ENCODE measurements at regions not wholly inside any gene's neighbourhood (a gene's known extent, or its start where the extent isn't known, plus 50 kb on each side); places are given as distances from the start of the nearest gene placed in this dataset.

- DNase-seq (ENCODE audit: low spot score) = peak; percentile 2
- in situ Hi-C loops (cut with HindIII; ENCODE audit: low sequenced_read_pairs) = no loop called here
Measured at GRCh38 chr1:214912127-214912526, 170.4 kb upstream of the KCNK2 start.

- DNase-seq (ENCODE audit: low spot score) = no peak
- in situ Hi-C loops (cut with HindIII; ENCODE audit: low sequenced_read_pairs) = no loop called here
Measured at GRCh38 chr1:214913966-214914365, 168.6 kb upstream of the KCNK2 start.

DNA sequence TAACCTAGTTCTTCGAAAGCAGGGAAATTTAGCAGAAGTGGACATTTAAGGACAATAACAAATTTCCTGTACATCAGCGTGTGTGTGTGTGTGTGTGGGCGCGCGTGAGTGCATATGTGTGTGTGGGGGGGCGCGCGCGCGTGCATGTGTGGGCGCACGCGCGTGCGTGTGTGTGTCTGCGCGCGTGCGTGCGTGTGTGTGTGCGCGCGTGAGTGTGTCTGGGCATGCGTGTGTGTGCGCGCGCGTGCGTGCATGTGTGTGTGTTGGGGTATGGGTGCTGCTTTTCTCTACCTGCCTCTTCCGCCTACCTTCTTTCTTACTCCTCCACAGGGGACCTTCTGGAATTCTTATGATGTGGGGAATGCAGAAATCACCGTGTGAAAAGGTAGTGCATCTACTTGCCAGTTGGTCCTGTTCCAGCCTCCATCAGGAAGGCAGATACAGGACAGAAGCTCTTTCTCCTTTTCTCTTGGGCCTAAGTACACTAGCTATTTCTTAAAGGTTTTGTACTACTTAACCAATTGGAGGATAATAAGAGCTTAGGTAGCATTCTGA, 165.4 kb upstream of the KCNK2 start:
- in situ Hi-C loops (cut with HindIII; ENCODE audit: low sequenced_read_pairs) = no loop called here
- DNase-seq (ENCODE audit: low spot score) = no peak

GRCh38 chr1:214918745-214919144, 163.8 kb upstream of the KCNK2 start:
- no peak for DNase-seq (ENCODE audit: low spot score)
- in situ Hi-C loops (cut with HindIII; ENCODE audit: low sequenced_read_pairs) = no loop called here

DNA sequence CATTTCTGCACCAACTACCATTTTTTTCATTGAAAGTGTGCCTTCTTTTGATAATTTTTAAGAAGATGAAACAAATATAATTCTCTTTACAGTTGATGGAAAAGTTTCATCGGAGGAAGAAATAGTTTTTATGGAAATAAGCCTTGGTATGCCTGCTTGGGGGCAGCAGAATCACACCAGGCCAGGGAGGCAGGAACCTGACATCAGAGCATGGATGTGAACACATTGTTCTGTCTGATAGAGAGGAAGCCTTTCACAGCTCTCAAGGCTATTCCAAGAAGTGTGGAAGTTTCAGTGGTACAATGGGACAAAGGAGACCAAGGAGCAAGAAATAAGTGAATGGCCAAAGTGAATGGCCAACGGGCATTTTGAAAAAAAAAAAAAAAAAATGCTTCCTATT, 162.2 kb upstream of the KCNK2 start:
- in situ Hi-C loops (cut with HindIII; ENCODE audit: low sequenced_read_pairs) = no loop called here
- no peak for DNase-seq (ENCODE audit: low spot score)

DNA sequence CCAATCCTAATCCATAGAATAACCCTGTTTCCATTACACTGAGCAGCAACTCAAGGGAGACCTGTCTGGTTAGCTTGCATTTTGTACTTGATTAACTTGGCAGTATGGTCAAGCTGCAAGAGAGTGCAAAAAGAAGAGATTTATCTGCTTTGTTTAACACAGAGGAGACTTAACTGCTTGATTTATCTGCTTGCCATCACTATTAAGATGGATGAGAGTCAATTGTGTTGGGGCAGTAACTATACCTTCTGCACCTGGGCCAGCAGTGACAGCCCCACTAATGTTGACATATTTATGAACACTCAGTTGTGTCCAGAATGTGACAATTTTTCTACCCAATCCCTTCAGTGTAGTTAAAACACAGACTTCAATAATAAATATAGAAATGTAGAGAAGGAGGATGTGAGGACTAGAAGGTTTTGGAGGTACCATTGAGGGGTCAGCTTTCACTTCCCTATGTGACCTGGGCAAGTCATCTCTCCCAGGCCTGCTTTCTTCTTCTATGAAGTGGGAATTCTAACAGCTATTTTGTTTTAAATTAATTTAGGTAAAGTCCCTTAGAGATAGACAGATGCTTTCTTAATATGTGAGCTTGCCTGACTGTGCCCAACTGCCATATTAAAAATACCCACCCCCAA, 159.1 kb upstream of the KCNK2 start:
- in situ Hi-C loops (cut with HindIII; ENCODE audit: low sequenced_read_pairs) = no loop called here
- no peak for DNase-seq (ENCODE audit: low spot score)

GRCh38 chr1:214927796-214928195, 154.7 kb upstream of the KCNK2 start:
- DNase-seq (ENCODE audit: low spot score) = no peak
- in situ Hi-C loops (cut with HindIII; ENCODE audit: low sequenced_read_pairs) = no loop called here

DNA sequence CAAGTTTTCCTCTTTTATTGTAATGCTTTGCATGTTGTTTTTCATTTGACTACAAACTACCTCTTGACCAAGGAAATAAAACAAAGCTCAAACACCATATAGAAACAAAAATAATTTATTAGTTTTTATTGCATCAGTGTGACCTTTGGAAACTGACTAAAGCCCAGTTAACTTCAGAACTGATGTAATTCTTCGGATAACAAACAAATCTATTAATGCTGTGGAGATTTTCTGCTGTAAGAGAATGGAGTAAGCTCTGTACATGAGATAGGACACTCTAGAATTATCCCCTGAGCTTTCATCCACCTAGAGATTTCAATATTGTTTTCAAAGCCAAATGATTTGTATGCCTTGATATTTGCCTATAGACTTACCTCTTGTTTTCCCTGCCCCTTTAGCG, 154.0 kb upstream of the KCNK2 start:
- in situ Hi-C loops (cut with HindIII; ENCODE audit: low sequenced_read_pairs) = no loop called here
- DNase-seq (ENCODE audit: low spot score) = no peak

DNA sequence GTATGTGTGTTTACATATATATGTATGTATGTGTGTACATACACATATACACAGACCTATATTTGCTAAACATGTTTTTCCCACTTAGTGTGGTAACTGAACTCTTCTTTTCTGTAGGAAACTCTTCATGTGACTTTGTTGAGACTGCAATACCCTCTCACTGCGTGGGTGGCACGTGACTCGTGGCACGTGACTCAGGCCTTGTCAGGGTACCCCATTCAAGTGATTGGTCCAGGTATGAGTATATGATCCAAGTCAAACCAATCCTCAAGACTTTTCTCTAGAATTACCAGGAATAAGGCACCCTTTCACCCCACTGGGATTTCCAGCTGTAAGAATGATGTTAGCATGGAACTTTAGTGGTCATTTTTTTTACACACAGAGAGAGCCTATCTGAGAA, 149.2 kb upstream of the KCNK2 start:
- no peak for DNase-seq (ENCODE audit: low spot score)
- in situ Hi-C loops (cut with HindIII; ENCODE audit: low sequenced_read_pairs) = no loop called here

DNA sequence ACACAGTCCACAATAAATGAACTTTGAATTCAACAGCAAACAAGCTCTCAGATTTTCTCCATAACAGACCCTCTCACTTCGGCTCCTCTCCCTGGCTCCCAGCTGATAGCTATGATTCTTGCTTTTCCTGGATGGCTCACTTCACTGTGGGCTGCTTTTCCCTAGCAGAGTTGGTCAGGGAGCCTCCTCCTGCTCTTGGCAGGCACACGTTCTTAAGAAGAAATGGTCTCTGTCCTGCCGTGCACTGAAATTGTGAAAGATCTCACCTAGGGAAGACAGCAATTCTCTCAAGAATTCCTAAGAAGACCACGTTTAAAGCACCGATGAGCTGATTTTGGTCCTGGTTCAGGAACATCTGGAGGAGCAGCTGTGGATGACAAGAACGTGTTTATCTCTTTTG, 148.5 kb upstream of the KCNK2 start:
- in situ Hi-C loops (cut with HindIII; ENCODE audit: low sequenced_read_pairs) = no loop called here
- no peak for DNase-seq (ENCODE audit: low spot score)

GRCh38 chr1:214935258-214935657, 147.3 kb upstream of the KCNK2 start:
- DNase-seq (ENCODE audit: low spot score) = no peak
- in situ Hi-C loops (cut with HindIII; ENCODE audit: low sequenced_read_pairs) = no loop called here

DNA sequence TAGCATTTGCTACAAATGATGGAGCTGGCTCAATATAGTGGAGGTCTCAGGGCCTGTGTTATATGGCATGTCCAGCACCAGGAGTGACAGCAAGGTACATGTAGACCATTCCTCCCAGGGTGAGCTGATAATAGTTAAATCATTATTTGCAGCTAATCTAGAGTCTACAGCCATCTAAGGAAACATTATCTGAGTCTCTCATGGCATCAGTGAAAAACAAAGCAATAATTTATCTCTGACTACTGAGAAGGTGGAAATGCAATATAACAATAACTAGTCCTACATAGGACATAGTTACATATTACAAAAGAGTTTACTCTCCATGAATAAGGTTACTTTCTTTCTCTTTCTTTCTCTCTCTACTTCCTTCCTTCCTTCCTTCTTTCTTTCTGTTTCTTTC, 143.4 kb upstream of the KCNK2 start:
- DNase-seq (ENCODE audit: low spot score) = no peak
- in situ Hi-C loops (cut with HindIII; ENCODE audit: low sequenced_read_pairs) = no loop called here

- in situ Hi-C loops (cut with HindIII; ENCODE audit: low sequenced_read_pairs) = no loop called here
- no peak for DNase-seq (ENCODE audit: low spot score)
Measured at GRCh38 chr1:214941061-214941460, 141.5 kb upstream of the KCNK2 start.

- in situ Hi-C loops (cut with HindIII; ENCODE audit: low sequenced_read_pairs) = no loop called here
- DNase-seq (ENCODE audit: low spot score) = no peak
Measured at GRCh38 chr1:214943054-214943453, 139.5 kb upstream of the KCNK2 start.

GRCh38 chr1:214946615-214947014, 135.9 kb upstream of the KCNK2 start:
- in situ Hi-C loops (cut with HindIII; ENCODE audit: low sequenced_read_pairs) = no loop called here
- no peak for DNase-seq (ENCODE audit: low spot score)

DNA sequence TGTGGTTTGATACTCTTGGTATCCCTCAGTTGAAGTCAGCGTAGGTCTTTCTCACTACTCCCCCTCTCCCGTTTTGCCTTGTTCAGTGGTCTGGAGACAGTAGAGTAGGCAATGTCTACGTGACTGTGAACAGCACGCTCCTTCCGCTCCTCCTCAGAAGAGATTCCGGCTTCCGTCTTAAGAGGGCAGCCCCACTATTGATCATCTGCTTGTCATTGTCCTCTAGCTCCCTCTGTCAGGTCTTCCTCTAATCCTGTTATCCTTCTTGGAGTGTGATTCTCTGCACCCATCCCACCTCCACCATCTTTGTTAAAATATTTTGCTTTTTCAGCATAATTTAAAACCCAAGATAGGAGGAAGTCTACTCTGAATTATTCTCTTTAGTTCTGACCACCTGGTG, 129.9 kb upstream of the KCNK2 start:
- no peak for DNase-seq (ENCODE audit: low spot score)
- in situ Hi-C loops (cut with HindIII; ENCODE audit: low sequenced_read_pairs) = no loop called here

- DNase-seq (ENCODE audit: low spot score) = no peak
- in situ Hi-C loops (cut with HindIII; ENCODE audit: low sequenced_read_pairs) = no loop called here
Measured at GRCh38 chr1:214953901-214954616, 128.5 kb upstream of the KCNK2 start.

GRCh38 chr1:214954617-214954949, 128.0 kb upstream of the KCNK2 start:
- in situ Hi-C loops (cut with HindIII; ENCODE audit: low sequenced_read_pairs) = no loop called here
- DNase-seq (ENCODE audit: low spot score) = no peak

DNA sequence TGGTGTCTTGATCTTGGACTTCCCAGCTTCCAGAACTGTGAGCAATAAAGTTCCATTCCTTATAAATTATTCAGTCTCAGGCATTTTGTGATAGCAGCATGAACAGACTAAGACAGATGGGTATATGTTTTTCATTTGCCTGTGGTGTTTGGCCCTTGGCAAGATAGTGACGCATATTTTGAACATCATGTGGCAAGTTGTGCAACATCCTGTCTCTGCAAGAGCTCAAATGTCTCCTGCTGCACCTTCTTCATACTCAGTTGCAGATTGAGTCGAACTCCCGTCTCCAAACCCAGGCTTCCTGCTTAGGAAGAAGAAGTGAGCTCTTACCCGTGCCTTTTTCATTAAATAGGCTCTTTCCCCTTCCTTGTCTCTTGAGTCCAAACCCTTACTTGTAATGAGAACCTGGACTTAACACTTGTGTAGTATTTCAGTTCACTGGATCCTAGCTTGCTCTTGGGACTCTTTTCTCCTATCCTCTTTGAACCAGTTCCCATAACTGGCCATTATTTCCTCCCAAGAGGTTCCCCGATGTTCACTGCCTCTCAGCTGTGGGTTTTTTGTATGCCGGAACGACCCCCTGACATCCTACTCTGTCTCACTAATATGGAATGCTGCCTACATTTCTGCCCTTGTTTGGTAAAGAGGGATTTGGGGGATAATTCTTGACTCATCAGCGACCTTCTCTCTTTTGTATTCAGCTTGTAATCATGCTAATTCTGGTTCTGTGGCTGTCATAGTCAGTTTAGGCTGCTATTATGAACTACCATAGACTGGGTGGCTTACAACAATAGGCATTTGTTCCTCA, 125.0 kb upstream of the KCNK2 start:
- in situ Hi-C loops (cut with HindIII; ENCODE audit: low sequenced_read_pairs) = no loop called here
- no peak for DNase-seq (ENCODE audit: low spot score)

GRCh38 chr1:214958486-214958885, 124.1 kb upstream of the KCNK2 start:
- DNase-seq (ENCODE audit: low spot score) = no peak
- in situ Hi-C loops (cut with HindIII; ENCODE audit: low sequenced_read_pairs) = no loop called here
